ENCODE measurements at regions not wholly inside any gene's neighbourhood (a gene's known extent, or its start where the extent isn't known, plus 50 kb on each side); places are given as distances from the start of the nearest gene placed in this dataset.

DNA sequence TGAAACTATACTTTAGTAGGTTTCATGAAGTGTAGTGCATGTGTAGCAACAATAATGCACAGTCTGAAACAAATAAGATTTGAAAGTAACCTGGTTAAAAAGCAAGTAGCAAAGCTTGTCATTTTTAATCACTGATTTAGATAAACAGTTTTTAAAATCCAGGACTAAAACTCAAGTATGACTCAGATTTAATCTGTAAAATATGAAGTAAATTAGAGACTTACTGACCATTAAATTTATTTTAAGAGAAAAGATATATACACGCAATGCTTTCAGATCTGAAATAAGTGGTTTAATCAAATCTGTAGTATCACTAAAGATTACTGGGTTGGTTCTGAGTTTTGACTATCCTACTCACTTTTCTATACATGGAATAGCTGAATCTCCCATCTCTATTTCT is 300.7 kb upstream of the RBMS3 start:
- no peaks in the 10 kb centered on the region for H3F3A ChIP-seq (ENCODE audit: low read depth)
- H3K27ac ChIP-seq, result no peak overlapping the region
- no peak for TF ChIP-seq EZH2 (IDR thresholded peaks at IDR 0.05)
- no peak for TF ChIP-seq EZH2phosphoT487 (IDR thresholded peaks at IDR 0.05)
- TF ChIP-seq, protein P1, sequence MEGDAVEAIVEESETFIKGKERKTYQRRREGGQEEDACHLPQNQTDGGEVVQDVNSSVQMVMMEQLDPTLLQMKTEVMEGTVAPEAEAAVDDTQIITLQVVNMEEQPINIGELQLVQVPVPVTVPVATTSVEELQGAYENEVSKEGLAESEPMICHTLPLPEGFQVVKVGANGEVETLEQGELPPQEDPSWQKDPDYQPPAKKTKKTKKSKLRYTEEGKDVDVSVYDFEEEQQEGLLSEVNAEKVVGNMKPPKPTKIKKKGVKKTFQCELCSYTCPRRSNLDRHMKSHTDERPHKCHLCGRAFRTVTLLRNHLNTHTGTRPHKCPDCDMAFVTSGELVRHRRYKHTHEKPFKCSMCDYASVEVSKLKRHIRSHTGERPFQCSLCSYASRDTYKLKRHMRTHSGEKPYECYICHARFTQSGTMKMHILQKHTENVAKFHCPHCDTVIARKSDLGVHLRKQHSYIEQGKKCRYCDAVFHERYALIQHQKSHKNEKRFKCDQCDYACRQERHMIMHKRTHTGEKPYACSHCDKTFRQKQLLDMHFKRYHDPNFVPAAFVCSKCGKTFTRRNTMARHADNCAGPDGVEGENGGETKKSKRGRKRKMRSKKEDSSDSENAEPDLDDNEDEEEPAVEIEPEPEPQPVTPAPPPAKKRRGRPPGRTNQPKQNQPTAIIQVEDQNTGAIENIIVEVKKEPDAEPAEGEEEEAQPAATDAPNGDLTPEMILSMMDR (IDR thresholded peaks at IDR 0.05), result no peak
- no peak overlapping the region for H3K4me3 ChIP-seq
- H3K9ac ChIP-seq, result no peak overlapping the region
- no peaks in the 10 kb centered on the region for H3K27me3 ChIP-seq
- Mint-ChIP-seq H3K4me3 (no peak overlapping the region), H3K4me1 (peaks cover 2% of the 10 kb centered on the region), H3K36me3 (no peaks in the 10 kb centered on the region), H3K27me3 (ENCODE audit: insufficient read depth, low read depth) (no peaks in the 10 kb centered on the region), H3K9me3 (no peaks in the 10 kb centered on the region), H3K27ac (no peak overlapping the region)
- no peak for DNase-seq (ENCODE audit: low spot score)
- no peaks in the 10 kb centered on the region for H3K79me2 ChIP-seq (ENCODE audit: low read depth)
- H4K20me1 ChIP-seq (ENCODE audit: low read depth), result no peaks in the 10 kb centered on the region
- H3K9me3 ChIP-seq (ENCODE audit: low read depth), result no peaks in the 10 kb centered on the region
- no peak overlapping the region for H3K4me2 ChIP-seq
- H3K36me3 ChIP-seq, result no peaks in the 10 kb centered on the region
- no peaks in the 10 kb centered on the region for H3K4me1 ChIP-seq
- peak overlapping the region; percentile 10 for H2AFZ ChIP-seq (replicated peaks)

GRCh38 chr3:28980631-28981030 is 300.2 kb upstream of the RBMS3 start:
- no peak overlapping the region for H3K9ac ChIP-seq
- TF ChIP-seq EZH2 (IDR thresholded peaks at IDR 0.05) (no peak), EZH2phosphoT487 (IDR thresholded peaks at IDR 0.05) (no peak)
- TF ChIP-seq, protein P1 (IDR thresholded peaks at IDR 0.05), result no peak

GRCh38 chr3:28982906-28983305 is 298.0 kb upstream of the RBMS3 start:
- Histone ChIP-seq H3K9me3 (ENCODE audit: low read depth) (no peaks in the 10 kb centered on the region), H3K79me2 (ENCODE audit: low read depth) (no peaks in the 10 kb centered on the region)
- no peak for TF ChIP-seq EZH2 (IDR thresholded peaks at IDR 0.05)
- TF ChIP-seq EZH2phosphoT487 (IDR thresholded peaks at IDR 0.05), result no peak
- TF ChIP-seq, protein P1 (IDR thresholded peaks at IDR 0.05), result no peak

More at GRCh38 chr3:28980631-28981030, 300.2 kb upstream of the RBMS3 start:
- no peaks in the 10 kb centered on the region for H3K36me3 ChIP-seq
- H3K27me3 ChIP-seq, result no peaks in the 10 kb centered on the region
- H3K4me1 Mint-ChIP-seq, result peaks cover 2% of the 10 kb centered on the region
- no peak overlapping the region for H3K4me3 Mint-ChIP-seq
- H3F3A ChIP-seq (ENCODE audit: low read depth), result no peaks in the 10 kb centered on the region
- no peaks in the 10 kb centered on the region for H3K36me3 Mint-ChIP-seq
- H2AFZ ChIP-seq (replicated peaks), result peak overlapping the region; percentile 10
- no peak overlapping the region for H3K4me2 ChIP-seq
- no peak overlapping the region for H3K27ac Mint-ChIP-seq
- H3K27me3 Mint-ChIP-seq (ENCODE audit: insufficient read depth, low read depth), result no peaks in the 10 kb centered on the region
- H3K4me3 ChIP-seq, result no peak overlapping the region
- no peaks in the 10 kb centered on the region for H3K4me1 ChIP-seq
- H3K9me3 ChIP-seq (ENCODE audit: low read depth), result no peaks in the 10 kb centered on the region
- no peak for DNase-seq (ENCODE audit: low spot score)
- H3K79me2 ChIP-seq (ENCODE audit: low read depth), result no peaks in the 10 kb centered on the region
- no peak overlapping the region for H3K27ac ChIP-seq
- H3K9me3 Mint-ChIP-seq, result no peaks in the 10 kb centered on the region
- H4K20me1 ChIP-seq (ENCODE audit: low read depth), result no peaks in the 10 kb centered on the region

More at GRCh38 chr3:28982906-28983305, 298.0 kb upstream of the RBMS3 start:
- DNase-seq (ENCODE audit: low spot score), result no peak
- no peaks in the 10 kb centered on the region for H3F3A ChIP-seq (ENCODE audit: low read depth)
- Mint-ChIP-seq H3K27me3 (ENCODE audit: insufficient read depth, low read depth) (no peaks in the 10 kb centered on the region), H3K36me3 (no peaks in the 10 kb centered on the region), H3K4me3 (no peak overlapping the region), H3K27ac (no peak overlapping the region), H3K4me1 (peaks cover 2% of the 10 kb centered on the region), H3K9me3 (no peaks in the 10 kb centered on the region)
- no peaks in the 10 kb centered on the region for H3K27me3 ChIP-seq
- H3K9ac ChIP-seq, result no peak overlapping the region
- H3K27ac ChIP-seq, result no peak overlapping the region
- H3K4me1 ChIP-seq, result no peaks in the 10 kb centered on the region
- no peaks in the 10 kb centered on the region for H4K20me1 ChIP-seq (ENCODE audit: low read depth)
- H3K36me3 ChIP-seq, result no peaks in the 10 kb centered on the region
- H2AFZ ChIP-seq (replicated peaks), result no peak overlapping the region
- no peak overlapping the region for H3K4me2 ChIP-seq
- no peak overlapping the region for H3K4me3 ChIP-seq
